ENCODE measurements at regions not wholly inside any gene's neighbourhood (a gene's known extent, or its start where the extent isn't known, plus 50 kb on each side); places are given as distances from the start of the nearest gene placed in this dataset.

GRCh38 chr16:55077266-55077665, 146.6 kb downstream of the IRX5 start:
- no peak for DNase-seq

GRCh38 chr16:55078153-55078552, 147.5 kb downstream of the IRX5 start:
- DNase-seq, result no peak

DNA sequence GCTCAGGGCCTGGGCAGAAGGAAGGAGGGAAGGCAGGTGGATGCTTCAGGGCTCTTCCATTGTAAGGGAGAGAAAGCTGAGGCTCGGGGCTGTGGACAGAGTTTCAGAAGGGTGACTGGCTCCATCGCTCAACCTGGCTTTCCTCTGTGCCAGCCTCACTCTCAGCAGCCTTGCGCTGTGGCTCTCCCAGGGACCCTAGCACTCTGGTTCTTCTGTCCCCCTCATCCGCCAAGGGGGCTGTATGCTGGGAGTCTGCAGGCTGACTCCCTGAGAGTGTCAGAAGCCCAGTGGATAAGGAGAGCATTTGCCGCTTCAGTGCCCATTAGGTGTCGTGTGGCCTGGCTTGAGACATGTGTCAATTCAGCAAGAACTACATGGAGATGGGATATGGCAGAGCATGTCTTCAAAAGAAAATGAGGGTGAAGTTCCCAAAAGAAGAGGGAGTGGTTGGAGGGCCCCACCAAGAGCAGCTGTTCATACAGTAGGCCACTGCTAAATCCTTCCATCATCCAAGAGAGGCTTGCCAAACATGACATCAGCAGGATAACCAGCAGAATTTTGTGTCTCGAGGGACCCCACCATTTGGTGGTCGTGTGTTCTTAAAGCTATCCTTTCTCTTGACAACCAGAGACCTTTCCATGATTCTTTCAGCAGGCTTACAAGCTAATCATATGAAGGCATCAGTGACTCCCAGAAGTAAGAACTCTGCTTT, 148.2 kb downstream of the IRX5 start:
- DNase-seq, result no peak

DNA sequence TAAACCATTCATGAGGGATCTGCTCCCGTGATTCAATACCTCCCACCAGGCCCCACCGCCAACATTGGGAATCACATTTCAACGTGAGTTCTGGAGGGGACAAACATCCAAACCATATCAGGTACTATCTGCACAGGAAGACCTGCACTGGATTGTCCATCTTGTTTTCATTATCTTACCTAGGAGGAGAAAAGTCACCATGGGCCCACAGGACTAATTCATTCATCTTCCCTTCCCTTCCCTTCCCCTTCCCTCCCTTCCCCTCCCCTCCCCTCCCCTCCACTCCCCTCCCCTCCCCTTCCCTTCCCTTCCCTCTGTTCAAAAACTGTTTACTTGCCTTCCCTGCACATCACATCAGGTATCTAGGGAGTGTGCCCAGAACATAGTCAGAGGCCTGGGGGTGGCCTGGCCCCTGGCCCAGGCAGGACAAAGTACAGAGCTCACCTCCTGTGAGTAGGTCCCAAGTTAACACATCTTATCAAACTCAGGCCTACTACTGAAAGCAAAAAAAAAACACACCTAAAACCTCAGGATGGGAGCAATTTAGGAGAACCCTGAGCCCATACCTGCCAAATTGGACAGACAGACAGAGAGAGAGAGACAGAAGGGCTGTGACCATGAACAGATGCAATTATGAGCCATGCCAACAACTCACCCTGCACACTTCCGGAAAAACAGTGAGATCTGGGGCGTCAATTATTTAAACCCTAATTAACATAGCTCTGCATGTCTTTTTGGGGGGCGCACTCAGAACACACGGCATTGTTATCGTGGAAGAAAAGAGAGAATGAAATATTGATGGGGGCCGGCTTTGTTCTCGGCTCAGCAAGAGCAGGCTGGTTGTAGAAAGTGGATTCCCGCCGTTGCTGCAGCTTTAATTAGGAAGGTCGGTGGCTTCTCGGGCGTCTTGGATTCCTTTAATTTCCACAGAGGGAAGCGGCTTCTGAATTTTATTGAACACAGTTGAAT, 151.2 kb downstream of the IRX5 start:
- no peak for DNase-seq

DNA sequence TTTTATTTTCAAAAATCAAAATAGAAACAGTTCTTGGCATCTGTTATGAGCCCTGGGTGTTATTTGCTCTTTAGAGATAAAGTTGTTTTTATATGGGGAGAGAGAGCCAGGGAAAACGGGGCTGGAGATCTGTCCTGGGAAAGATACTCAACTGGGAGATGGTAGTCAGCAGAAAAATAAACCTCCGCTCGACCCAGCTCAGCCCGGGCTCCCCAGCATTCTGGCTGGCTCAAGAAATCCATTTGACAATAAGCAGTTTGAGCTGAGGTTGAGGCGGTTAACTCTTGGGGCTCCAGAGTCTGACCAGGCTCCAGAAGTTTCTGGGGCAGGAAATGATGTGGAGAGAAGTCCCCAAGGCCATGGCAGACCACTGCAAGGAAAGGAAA, 151.9 kb downstream of the IRX5 start:
- DNase-seq, result no peak

DNA sequence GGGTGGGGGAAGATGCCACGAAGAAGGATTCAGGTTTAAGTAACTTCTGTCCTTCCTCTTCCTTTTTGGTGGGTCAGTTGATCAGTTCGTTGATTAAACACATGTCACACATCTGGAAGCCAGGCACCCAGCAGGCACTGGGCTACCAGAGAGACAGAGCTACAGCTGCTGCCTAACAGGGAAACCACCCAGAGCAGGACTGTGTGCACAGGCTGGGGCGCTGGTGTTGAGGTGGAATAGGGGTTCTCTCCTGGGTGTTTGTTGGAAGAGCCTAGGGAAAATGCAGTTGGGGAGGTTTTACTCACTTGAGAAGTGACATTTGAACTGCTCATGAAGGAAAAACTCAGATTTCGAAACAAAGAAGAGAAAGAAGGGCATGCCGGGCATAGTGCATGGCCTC, 152.4 kb downstream of the IRX5 start:
- no peak for DNase-seq

DNA sequence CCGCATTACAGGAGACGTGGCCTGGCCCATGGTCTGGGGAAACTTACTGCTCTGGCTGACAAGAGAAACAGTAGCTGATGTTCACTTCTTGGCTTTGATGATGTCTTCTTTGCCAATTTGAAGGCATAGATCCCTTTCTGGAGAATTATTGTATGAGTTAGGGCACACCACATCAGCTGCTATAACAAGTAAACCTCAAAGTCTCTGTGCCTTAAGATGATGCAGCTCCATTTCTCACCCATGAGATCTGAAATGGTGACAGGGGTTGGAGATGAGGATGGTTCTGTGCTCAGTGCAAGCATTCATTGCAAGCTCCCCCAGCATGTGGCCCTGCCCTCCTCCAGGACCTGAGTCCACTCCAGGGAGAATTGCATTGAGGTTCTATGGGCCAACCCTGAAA, 157.4 kb downstream of the IRX5 start:
- DNase-seq, result no peak

GRCh38 chr16:55089600-55089999, 158.9 kb downstream of the IRX5 start:
- DNase-seq, result no peak

DNA sequence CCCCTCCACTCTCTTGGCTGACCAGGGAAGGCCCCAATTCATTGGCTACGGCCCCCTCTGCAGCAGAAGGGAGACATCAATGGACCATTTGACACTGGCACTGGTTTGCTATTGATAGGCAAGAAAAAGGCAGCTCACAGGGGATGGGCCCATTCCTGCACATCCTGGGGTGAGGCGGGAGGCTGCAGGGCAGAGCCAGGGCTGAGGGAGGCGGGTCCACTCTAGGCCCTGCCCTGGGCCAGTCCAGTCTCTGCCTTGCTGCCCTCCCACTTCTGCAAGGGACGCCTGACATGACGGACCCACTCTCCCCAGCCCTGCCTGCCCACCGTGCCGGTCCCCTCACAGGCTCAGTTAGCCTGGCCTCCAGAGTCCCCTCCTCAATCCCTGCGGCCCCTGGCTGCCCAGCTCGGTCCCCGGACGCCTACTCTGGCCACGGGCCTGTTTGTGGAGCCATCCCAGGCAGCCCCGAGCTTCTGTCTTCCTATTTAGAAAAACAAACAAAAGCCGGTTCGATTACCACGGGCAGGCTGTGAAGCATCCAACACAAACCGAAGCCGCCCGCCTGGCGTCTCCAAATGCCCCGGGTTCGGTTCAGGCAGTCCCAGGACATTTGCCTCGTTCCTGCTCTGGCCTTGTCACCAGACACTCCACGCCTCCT, 160.7 kb downstream of the IRX5 start:
- no peak for DNase-seq

DNA sequence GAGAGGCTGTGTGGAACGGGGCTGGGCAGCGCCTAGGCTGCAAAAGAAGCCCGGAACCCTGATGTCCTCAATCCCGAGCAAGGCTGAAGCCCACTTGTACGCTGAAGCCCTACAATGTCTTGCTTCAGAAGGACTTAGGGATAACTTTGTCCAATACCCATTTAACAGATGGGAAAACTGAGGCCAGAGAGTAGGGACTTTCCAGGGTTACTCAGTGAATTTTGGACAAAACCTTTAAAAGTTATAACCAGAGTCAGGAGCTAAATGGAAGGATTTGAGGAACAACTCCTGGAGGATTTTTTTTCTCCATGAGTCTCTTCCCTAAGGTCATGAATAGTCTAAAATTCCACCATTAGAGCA, 161.2 kb downstream of the IRX5 start:
- no peak for DNase-seq

DNA sequence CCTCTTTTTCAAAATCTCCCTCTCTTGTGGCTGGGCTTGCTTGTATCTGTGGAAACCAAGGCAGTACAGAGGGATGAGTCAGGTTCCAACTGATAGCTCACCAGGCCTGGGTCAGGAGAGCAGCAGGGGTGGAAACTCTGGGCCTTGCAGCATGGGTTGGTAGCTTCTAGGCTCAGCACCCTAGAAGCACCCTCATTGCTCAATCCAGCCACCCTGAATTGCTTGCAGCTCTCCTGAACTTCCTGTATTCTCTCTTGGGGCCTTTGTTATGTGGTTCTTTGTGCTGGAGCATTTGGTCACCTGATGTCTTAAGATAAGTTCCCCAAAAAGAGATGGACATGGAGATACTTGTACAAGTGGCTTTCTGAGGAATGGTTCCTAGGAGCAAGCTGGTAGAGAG, 169.4 kb downstream of the IRX5 start:
- no peak for DNase-seq

DNA sequence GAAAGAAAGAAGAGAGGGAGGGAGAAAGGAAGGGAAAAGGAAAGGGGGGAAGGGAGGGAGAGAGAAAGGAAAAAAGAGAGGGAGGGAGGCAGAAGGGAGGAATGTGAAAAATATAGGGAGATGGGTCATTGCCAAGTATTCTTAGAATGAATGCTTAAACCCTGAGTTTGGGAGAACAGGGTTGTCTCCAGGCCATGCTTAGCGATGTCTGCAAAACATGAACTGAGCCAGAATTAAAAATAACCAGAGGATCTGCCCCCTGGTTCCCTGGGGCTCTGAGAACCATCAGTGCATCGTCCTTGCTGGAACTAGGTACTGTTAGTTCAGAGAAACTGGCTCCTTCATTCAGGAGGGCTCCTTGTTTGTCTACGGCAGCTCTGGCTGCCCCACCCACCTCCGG, 170.4 kb downstream of the IRX5 start:
- DNase-seq, result no peak

- no peak for DNase-seq
These were observed 171.4 kb downstream of the IRX5 start for GRCh38 chr16:55102077-55102476.

GRCh38 chr16:55102531-55102930, 171.9 kb downstream of the IRX5 start:
- DNase-seq, result no peak

DNA sequence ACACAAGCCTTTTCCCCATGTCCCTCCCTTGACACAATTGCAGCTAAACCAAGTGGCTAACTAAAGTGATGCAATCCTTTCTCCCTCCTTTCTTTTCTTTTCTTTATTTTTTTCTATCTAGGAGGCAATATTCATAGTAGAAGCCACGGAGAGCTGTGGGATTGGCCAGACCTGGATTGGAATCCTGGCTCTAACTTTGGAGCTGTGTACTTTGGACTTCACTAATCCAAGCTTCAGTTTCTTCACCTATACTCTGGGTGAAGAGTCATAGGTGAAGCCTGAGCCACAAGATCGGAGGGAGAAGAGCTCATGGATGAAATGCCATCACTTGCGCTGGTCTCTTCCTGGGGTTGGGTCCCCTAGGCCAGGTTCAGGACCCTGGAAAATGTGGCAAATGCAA, 177.2 kb downstream of the IRX5 start:
- DNase-seq, result no peak

DNA sequence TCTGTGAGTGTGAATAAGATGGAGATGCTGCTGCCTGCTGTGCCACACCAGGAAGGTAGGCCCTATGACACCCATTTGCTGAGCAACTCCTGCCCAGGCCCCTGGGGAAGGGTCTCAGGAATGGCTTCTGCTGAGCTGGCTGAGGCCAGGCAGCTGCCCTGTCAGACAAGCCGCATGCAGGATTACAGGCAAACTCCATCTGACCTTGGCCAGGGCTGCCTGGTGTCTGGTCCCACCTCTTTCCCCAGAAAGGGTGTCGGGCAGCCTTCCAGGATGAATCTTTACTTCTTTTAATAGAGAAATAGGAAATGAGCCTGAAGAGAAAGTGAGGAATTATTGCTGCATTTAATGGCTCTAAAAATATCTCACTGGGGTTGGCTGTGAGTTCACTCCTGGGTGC, 182.5 kb downstream of the IRX5 start:
- DNase-seq, result no peak

- DNase-seq, result no peak
These were observed 184.8 kb downstream of the IRX5 start for GRCh38 chr16:55115506-55115905.

- DNase-seq, result no peak
These were observed 185.7 kb downstream of the IRX5 start for GRCh38 chr16:55116165-55116920.

- DNase-seq, result no peak
These were observed 188.1 kb downstream of the IRX5 start for GRCh38 chr16:55118701-55119260.

GRCh38 chr16:55120408-55120807, 189.7 kb downstream of the IRX5 start:
- DNase-seq, result no peak

GRCh38 chr16:55120826-55121225, 190.2 kb downstream of the IRX5 start:
- DNase-seq, result no peak

DNA sequence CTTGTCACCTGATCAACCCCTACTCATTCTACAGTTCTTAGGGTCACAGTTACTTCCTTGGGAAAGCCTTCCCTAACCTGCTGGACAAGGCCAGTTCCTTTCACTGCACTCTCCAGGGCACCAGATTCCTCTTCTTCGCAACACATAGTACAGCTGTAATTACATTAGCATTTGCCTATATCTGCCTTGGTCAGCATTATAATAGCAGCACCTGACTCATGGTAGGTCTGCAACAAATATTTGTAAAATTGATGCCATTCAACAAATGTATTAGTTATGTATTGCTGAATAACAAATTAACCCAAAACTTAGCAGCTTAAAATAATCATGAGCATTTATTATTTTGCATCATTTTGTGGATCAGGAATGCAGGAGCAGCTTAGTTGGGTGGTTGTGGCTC, 193.0 kb downstream of the IRX5 start:
- DNase-seq, result no peak
